Chondrocyte (in vitro differentiated cells): ENCODE measurements at regions not wholly inside any gene's neighbourhood (a gene's known extent, or its start where the extent isn't known, plus 50 kb on each side); places are given as distances from the start of the nearest gene placed in this dataset.

ENCODE experiments used
- DNase-seq: peaks from one replicate; pipeline ENCODE4 v3.0.0; 2021; ENCODE audit warnings: mixed read lengths, low spot score
- H3K27ac Mint-ChIP-seq: one replicate; pipeline ENCODE4 v1.8.0; 2021; ENCODE audit warnings: mild to moderate bottlenecking, moderate library complexity, mixed read lengths; ENCODE audit not compliant: unreplicated experiment
- H3K27me3 Mint-ChIP-seq: 2 replicates; pipeline ENCODE4 v1.8.0; 2021; ENCODE audit warnings: low read depth, mixed read lengths
- H3K36me3 Mint-ChIP-seq: 2 replicates; pipeline ENCODE4 v1.8.0; 2021; ENCODE audit warnings: low read depth, mixed read lengths
- H3K4me1 Mint-ChIP-seq: 2 replicates; pipeline ENCODE4 v1.8.0; 2021; ENCODE audit warnings: low read depth, mild to moderate bottlenecking, mixed read lengths
- H3K4me3 Mint-ChIP-seq: one replicate; pipeline ENCODE4 v1.8.0; 2021; ENCODE audit warnings: mild to moderate bottlenecking, moderate library complexity, mixed read lengths; ENCODE audit not compliant: unreplicated experiment
- H3K9me3 Mint-ChIP-seq: 2 replicates; pipeline ENCODE4 v1.8.0; 2021; ENCODE audit warnings: low read depth, mixed read lengths
- CTCF ChIP-seq: fragments of 200-600 bp; sonication (generic); IDR thresholded peaks from 2 replicates; pipeline ENCODE4 v1.5.0; 2021; ENCODE audit warnings: antibody characterized with exemption, mild to moderate bottlenecking, moderate library complexity

GRCh38 chr2:173593109-173593508, 238.4 kb downstream of the CDCA7 start:
- Mint-ChIP-seq H3K9me3 (peaks cover 16% of the 10 kb centered on the region), H3K27ac (no peak overlapping the region), H3K27me3 (no peaks in the 10 kb centered on the region), H3K36me3 (peaks cover 3% of the 10 kb centered on the region), H3K4me1 (peaks cover 24% of the 10 kb centered on the region), H3K4me3 (no peak overlapping the region)
- no peak for TF ChIP-seq CTCF
- DNase-seq, result no peak

GRCh38 chr2:173596244-173596643, 241.6 kb downstream of the CDCA7 start:
- Mint-ChIP-seq H3K4me1 (no peaks in the 10 kb centered on the region), H3K27ac (no peak overlapping the region), H3K4me3 (no peak overlapping the region), H3K9me3 (peaks cover 10% of the 10 kb centered on the region), H3K27me3 (no peaks in the 10 kb centered on the region), H3K36me3 (peaks cover 5% of the 10 kb centered on the region)
- DNase-seq, result no peak
- TF ChIP-seq CTCF, result no peak

- DNase-seq, result no peak
- Mint-ChIP-seq H3K27me3 (no peaks in the 10 kb centered on the region), H3K9me3 (peaks cover 5% of the 10 kb centered on the region), H3K27ac (no peak overlapping the region), H3K36me3 (peaks cover 3% of the 10 kb centered on the region), H3K4me1 (no peaks in the 10 kb centered on the region), H3K4me3 (no peak overlapping the region)
- no peak for TF ChIP-seq CTCF
These were observed 243.9 kb downstream of the CDCA7 start for GRCh38 chr2:173598525-173598924.

DNA sequence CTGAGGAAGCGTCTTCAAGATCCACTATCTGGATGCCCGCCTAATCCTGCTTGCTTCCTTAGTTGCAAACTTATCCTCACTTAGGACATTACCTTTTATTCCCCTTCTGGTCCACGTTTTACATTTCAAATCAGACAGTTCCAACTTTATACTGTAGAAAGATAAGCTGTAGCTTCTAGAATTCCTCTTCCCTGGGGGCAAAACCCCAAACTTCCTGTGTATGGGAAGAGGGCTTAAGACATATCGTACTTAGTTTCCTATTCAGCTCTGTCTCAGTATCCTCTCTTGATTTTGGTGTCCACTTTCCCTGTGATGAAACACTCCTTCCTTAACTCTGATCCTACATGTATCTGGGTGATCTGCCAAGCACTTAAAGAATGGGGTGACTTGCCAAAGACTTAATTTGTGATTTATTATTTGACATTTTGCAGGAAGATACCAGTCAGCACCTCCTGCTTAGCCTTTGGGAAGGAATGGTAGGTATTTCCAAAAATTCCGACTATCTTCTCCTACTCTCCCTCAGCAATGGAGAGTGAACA, 245.2 kb downstream of the CDCA7 start:
- Mint-ChIP-seq H3K9me3 (peaks cover 2% of the 10 kb centered on the region), H3K4me3 (no peak overlapping the region), H3K27ac (no peak overlapping the region), H3K36me3 (peaks cover 2% of the 10 kb centered on the region), H3K27me3 (no peaks in the 10 kb centered on the region), H3K4me1 (no peaks in the 10 kb centered on the region)
- no peak for DNase-seq
- TF ChIP-seq CTCF, result no peak

DNA sequence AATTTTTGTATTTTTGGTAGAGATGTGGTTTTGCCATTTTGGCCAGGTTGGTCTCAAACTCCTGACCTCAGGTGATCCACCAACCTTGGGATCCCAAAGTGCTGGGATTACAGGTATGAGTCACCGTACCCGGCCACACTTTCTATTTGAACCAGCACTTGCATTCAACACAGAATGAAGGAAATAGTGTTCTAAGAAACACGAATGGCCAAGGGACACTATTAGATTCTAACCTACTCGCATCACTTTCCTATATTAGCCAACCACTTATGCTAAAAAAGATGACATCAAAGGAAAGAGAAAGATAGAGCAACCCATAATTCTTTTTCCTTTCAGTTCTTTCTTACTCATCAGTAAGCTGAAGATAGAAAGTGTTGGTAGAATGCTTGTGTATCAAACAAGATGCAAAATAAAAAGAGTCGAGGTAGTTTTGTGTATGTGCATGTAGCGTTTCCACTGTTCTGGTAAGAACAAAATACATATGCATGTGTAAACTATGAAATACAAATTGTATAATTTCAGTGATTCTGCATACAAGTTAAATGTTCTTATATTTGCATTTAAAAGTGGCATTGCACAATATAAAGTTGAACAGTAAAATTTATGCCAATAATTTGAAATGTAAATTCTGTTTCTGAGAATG, 247.6 kb downstream of the CDCA7 start:
- no peak for DNase-seq
- Mint-ChIP-seq H3K9me3 (peaks cover 2% of the 10 kb centered on the region), H3K27ac (no peak overlapping the region), H3K4me1 (peaks cover 12% of the 10 kb centered on the region), H3K36me3 (peaks cover 2% of the 10 kb centered on the region), H3K27me3 (no peaks in the 10 kb centered on the region), H3K4me3 (no peak overlapping the region)
- TF ChIP-seq CTCF, result no peak
